Renal cortical epithelial cell (primary cell): ENCODE measurements at regions not wholly inside any gene's neighbourhood (a gene's known extent, or its start where the extent isn't known, plus 50 kb on each side); places are given as distances from the start of the nearest gene placed in this dataset.
"Not testable (repeated sequence)": the region's sequence is repeated elsewhere in the genome, so short reads cannot be mapped to it uniquely, and the experiment has no call there.

ENCODE experiments used
- DNase-seq: peaks from one replicate; pipeline ENCODE4 v3.0.0-alpha.2; 2011; ENCODE audit warnings: low read depth

- DNase-seq = no peak
These were observed 811.9 kb upstream of the RGS18 start for GRCh38 chr1:191346381-191346780.

GRCh38 chr1:191348328-191348727, 809.9 kb upstream of the RGS18 start:
- peak; percentile 1 for DNase-seq

- DNase-seq = no peak
These were observed 807.3 kb upstream of the RGS18 start for GRCh38 chr1:191350938-191351337.

GRCh38 chr1:191358724-191359123, 799.5 kb upstream of the RGS18 start:
- no peak for DNase-seq

GRCh38 chr1:191366686-191367085, 791.6 kb upstream of the RGS18 start:
- DNase-seq = no peak

GRCh38 chr1:191368891-191369654, 789.2 kb upstream of the RGS18 start:
- peak; percentile 7 for DNase-seq

GRCh38 chr1:191371626-191372025, 786.6 kb upstream of the RGS18 start:
- DNase-seq = peak; percentile 77

- no peak for DNase-seq
These were observed 770.0 kb upstream of the RGS18 start for GRCh38 chr1:191388283-191388682.

GRCh38 chr1:191396622-191397021, 761.6 kb upstream of the RGS18 start:
- no peak for DNase-seq

GRCh38 chr1:191398551-191398950, 759.7 kb upstream of the RGS18 start:
- no peak for DNase-seq

GRCh38 chr1:191405417-191405816, 752.8 kb upstream of the RGS18 start:
- DNase-seq = no peak

GRCh38 chr1:191414981-191415640, 743.2 kb upstream of the RGS18 start:
- no peak for DNase-seq

GRCh38 chr1:191419842-191420241, 738.4 kb upstream of the RGS18 start:
- DNase-seq = no peak

GRCh38 chr1:191427593-191427992, 730.7 kb upstream of the RGS18 start:
- DNase-seq = no peak

GRCh38 chr1:191432817-191433216, 725.4 kb upstream of the RGS18 start:
- DNase-seq = no peak

GRCh38 chr1:191438979-191439378, 719.3 kb upstream of the RGS18 start:
- no peak for DNase-seq

GRCh38 chr1:191448279-191448678, 710.0 kb upstream of the RGS18 start:
- DNase-seq = not testable (repeated sequence)

GRCh38 chr1:191452586-191452985, 705.7 kb upstream of the RGS18 start:
- no peak for DNase-seq

- DNase-seq = peak; percentile 35
These were observed 704.8 kb upstream of the RGS18 start for GRCh38 chr1:191453487-191453886.

- no peak for DNase-seq
These were observed 700.4 kb upstream of the RGS18 start for GRCh38 chr1:191457889-191458288.

GRCh38 chr1:191460234-191460633, 698.0 kb upstream of the RGS18 start:
- peak; percentile 29 for DNase-seq

- no peak for DNase-seq
These were observed 674.3 kb upstream of the RGS18 start for GRCh38 chr1:191483988-191484387.

GRCh38 chr1:191490303-191490702, 668.0 kb upstream of the RGS18 start:
- no peak for DNase-seq

GRCh38 chr1:191495040-191495439, 663.2 kb upstream of the RGS18 start:
- DNase-seq = no peak
